ENCODE measurements at regions not wholly inside any gene's neighbourhood (a gene's known extent, or its start where the extent isn't known, plus 50 kb on each side); places are given as distances from the start of the nearest gene placed in this dataset.

GRCh38 chr2:138334323-138334722, 167.2 kb upstream of the SPOPL start:
- TF ChIP-seq CTCF (IDR thresholded peaks at IDR 0.05) = no peak
- no peak for TF ChIP-seq POLR2A (IDR thresholded peaks at IDR 0.05)

All from lower leg skin (tissue), 3 donors.